ENCODE measurements at regions not wholly inside any gene's neighbourhood (a gene's known extent, or its start where the extent isn't known, plus 50 kb on each side); places are given as distances from the start of the nearest gene placed in this dataset.
A peak's percentile ranks its signal among the peaks of the same experiment; 100 is the strongest.

- peak in 1 of 2 experiments; percentile 38 for TF ChIP-seq AFF1 (IDR thresholded peaks at IDR 0.05; ENCODE audit: low read depth in 1 of 2, partially characterized antibody in 2 of 2)
- TF ChIP-seq ELF1 (tag; IDR thresholded peaks at IDR 0.05), result no peak
- TF ChIP-seq OTX1 (CRISPR knock-in tag; IDR thresholded peaks at IDR 0.05), result no peak
- TF ChIP-seq ZNF23 (CRISPR knock-in tag; IDR thresholded peaks at IDR 0.05), result 0 out of 2 replicates have a peak, but pooled peaks have one; percentile 10
- TF ChIP-seq CHD2 (IDR thresholded peaks at IDR 0.05; ENCODE audit: low read depth, low read length), result peak; percentile 21; the same call in 1 of the 2 replicates
- TF ChIP-seq SMARCE1 (IDR thresholded peaks at IDR 0.05), result peak; percentile 84
- no peak for TF ChIP-seq ZNF57 (CRISPR knock-in tag; IDR thresholded peaks at IDR 0.05)
- no peak for TF ChIP-seq HNRNPL (IDR thresholded peaks at IDR 0.05; ENCODE audit: low read depth, low read length)
- no peak for TF ChIP-seq TAF15 (IDR thresholded peaks at IDR 0.05; ENCODE audit: low read depth, low read length)
- TF ChIP-seq TRIM24 (IDR thresholded peaks at IDR 0.05), result peak; percentile 28; a peak in 1 of 4 replicates
- no peak for TF ChIP-seq MXD1 (CRISPR knock-in tag; IDR thresholded peaks at IDR 0.05; ENCODE audit: borderline replicate concordance, poor library complexity, severe bottlenecking)
- TF ChIP-seq LEF1 (IDR thresholded peaks at IDR 0.05), result peak; percentile 83
- peak in 1 of 2 experiments; percentile 38; a peak in 1 of 4 replicates for TF ChIP-seq MLLT1 (IDR thresholded peaks at IDR 0.05)
- no peak for TF ChIP-seq KLF1 (tag; IDR thresholded peaks at IDR 0.05)
- peak; percentile 36; the same call in 1 of the 2 replicates for TF ChIP-seq EP400 (IDR thresholded peaks at IDR 0.05)
- peak; percentile 37 for TF ChIP-seq BRD9 (IDR thresholded peaks at IDR 0.05; ENCODE audit: low read depth, partially characterized antibody)
- TF ChIP-seq MEIS2 (IDR thresholded peaks at IDR 0.05; ENCODE audit: partially characterized antibody), result peak; percentile 35
- TF ChIP-seq SAFB (IDR thresholded peaks at IDR 0.05; ENCODE audit: borderline replicate concordance, low read depth, low read length), result no peak
- TF ChIP-seq ZNF507 (tag; conservative IDR thresholded peaks at IDR 0.05), result no peak
- TF ChIP-seq ATF1 (CRISPR knock-in tag; IDR thresholded peaks at IDR 0.05), result no peak
- TF ChIP-seq ATF1 (tag; IDR thresholded peaks at IDR 0.05), result peak; percentile 49
- no peak; the same call in 1 of the 2 replicates for TF ChIP-seq CBFA2T2 (conservative IDR thresholded peaks at IDR 0.05)
- peak; percentile 15 for TF ChIP-seq NEUROD1 (IDR thresholded peaks at IDR 0.05; ENCODE audit: borderline replicate concordance, low read depth, low read length, partially characterized antibody)
These were observed 94.0 kb upstream of the HIVEP1 start (continued) for GRCh38 chr6:11917951-11918738.

All from K562 (cell line).